ENCODE measurements at regions not wholly inside any gene's neighbourhood (a gene's known extent, or its start where the extent isn't known, plus 50 kb on each side); places are given as distances from the start of the nearest gene placed in this dataset.

DNA sequence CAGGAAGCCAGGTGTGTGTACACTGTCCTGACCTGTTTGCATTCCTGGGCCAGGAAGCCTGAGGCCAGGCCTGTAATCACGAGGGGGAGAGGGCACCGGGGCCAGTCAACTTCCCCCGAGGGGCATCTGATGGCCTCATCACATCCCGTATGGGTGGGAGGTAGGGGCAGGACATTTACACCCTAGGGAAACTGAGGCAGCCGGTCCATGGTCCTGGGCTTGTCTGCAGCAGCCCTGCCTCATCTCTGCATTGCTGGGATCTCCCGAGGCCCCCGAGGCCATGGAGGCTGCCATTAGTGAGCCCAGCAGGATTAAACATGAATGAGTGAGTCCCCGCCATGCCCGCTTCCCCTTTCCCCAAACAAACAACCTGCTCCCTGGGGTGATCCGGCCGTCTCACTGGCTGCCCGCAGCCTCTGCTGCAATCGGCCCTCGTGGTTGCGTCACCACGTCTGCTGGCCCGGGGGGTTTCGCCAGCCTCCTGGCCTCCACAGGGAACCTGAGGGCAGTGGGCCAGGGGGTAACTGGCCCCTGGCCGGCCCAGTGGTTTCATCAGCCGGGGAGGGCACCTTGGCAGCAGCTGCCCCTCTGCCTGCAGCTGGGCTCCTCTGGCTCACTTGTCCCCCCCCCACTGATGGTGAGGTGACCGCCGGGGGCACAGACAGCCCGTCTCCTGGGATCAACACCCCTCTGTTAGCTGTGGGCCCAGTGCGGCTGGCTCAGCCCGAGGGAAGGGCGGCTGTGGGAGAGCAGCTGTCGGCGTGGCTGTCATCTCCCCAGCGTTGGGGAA is 88.3 kb upstream of the GSE1 start (continued):
- no peak; the same call in 1 of the 2 replicates for TF ChIP-seq NRL (CRISPR knock-in tag; IDR thresholded peaks at IDR 0.05; ENCODE audit: borderline replicate concordance)
- TF ChIP-seq ZNF343 (CRISPR knock-in tag; IDR thresholded peaks at IDR 0.05), result no peak
- TF ChIP-seq BRCA1 (CRISPR knock-in tag; IDR thresholded peaks at IDR 0.05), result no peak; the same call in 1 of the 2 replicates
- TF ChIP-seq THAP11 (CRISPR knock-in tag; IDR thresholded peaks at IDR 0.05), result peak; percentile 84
- TF ChIP-seq, protein P1, sequence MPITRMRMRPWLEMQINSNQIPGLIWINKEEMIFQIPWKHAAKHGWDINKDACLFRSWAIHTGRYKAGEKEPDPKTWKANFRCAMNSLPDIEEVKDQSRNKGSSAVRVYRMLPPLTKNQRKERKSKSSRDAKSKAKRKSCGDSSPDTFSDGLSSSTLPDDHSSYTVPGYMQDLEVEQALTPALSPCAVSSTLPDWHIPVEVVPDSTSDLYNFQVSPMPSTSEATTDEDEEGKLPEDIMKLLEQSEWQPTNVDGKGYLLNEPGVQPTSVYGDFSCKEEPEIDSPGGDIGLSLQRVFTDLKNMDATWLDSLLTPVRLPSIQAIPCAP (CRISPR knock-in tag; IDR thresholded peaks at IDR 0.05; ENCODE audit: low read depth), result no peak; the same call in none of the 2 replicates
- no peak for TF ChIP-seq DNMT1 (CRISPR knock-in tag; IDR thresholded peaks at IDR 0.05)
- TF ChIP-seq, protein P2, sequence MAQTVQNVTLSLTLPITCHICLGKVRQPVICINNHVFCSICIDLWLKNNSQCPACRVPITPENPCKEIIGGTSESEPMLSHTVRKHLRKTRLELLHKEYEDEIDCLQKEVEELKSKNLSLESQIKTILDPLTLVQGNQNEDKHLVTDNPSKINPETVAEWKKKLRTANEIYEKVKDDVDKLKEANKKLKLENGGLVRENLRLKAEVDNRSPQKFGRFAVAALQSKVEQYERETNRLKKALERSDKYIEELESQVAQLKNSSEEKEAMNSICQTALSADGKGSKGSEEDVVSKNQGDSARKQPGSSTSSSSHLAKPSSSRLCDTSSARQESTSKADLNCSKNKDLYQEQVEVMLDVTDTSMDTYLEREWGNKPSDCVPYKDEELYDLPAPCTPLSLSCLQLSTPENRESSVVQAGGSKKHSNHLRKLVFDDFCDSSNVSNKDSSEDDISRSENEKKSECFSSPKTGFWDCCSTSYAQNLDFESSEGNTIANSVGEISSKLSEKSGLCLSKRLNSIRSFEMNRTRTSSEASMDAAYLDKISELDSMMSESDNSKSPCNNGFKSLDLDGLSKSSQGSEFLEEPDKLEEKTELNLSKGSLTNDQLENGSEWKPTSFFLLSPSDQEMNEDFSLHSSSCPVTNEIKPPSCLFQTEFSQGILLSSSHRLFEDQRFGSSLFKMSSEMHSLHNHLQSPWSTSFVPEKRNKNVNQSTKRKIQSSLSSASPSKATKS (CRISPR knock-in tag; IDR thresholded peaks at IDR 0.05), result 0 out of 2 replicates have a peak, but pooled peaks have one; percentile 85
- peak; percentile 60; the same call in 1 of the 2 replicates for TF ChIP-seq ATAD3A (CRISPR knock-in tag; IDR thresholded peaks at IDR 0.05)
- no peak for TF ChIP-seq ZNF839 (CRISPR knock-in tag; IDR thresholded peaks at IDR 0.05; ENCODE audit: borderline replicate concordance)
- no peak for TF ChIP-seq MTA3 (CRISPR knock-in tag; IDR thresholded peaks at IDR 0.05)
- TF ChIP-seq, protein P3, sequence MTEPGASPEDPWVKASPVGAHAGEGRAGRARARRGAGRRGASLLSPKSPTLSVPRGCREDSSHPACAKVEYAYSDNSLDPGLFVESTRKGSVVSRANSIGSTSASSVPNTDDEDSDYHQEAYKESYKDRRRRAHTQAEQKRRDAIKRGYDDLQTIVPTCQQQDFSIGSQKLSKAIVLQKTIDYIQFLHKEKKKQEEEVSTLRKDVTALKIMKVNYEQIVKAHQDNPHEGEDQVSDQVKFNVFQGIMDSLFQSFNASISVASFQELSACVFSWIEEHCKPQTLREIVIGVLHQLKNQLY (CRISPR knock-in tag; IDR thresholded peaks at IDR 0.05), result peak; percentile 96
- 0 out of 2 replicates have a peak, but pooled peaks have one; percentile 2 for TF ChIP-seq ZSCAN20 (CRISPR knock-in tag; IDR thresholded peaks at IDR 0.05; ENCODE audit: borderline replicate concordance)
- no peak for TF ChIP-seq ZKSCAN1 (IDR thresholded peaks at IDR 0.05; ENCODE audit: low read length)
- peak; percentile 83; the same call in 1 of the 2 replicates for TF ChIP-seq ZSCAN9 (CRISPR knock-in tag; IDR thresholded peaks at IDR 0.05; ENCODE audit: borderline replicate concordance)
- TF ChIP-seq SRY (CRISPR knock-in tag; IDR thresholded peaks at IDR 0.05), result peak; percentile 88
- no peak for TF ChIP-seq U2AF1 (optimal IDR thresholded peaks at IDR 0.05; ENCODE audit: low read depth, low read length)
- peak; percentile 49; the same call in 1 of the 2 replicates for TF ChIP-seq CBFB (CRISPR knock-in tag; IDR thresholded peaks at IDR 0.05)
- TF ChIP-seq, protein P4, sequence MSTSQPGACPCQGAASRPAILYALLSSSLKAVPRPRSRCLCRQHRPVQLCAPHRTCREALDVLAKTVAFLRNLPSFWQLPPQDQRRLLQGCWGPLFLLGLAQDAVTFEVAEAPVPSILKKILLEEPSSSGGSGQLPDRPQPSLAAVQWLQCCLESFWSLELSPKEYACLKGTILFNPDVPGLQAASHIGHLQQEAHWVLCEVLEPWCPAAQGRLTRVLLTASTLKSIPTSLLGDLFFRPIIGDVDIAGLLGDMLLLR (CRISPR knock-in tag; IDR thresholded peaks at IDR 0.05), result no peak; the same call in none of the 2 replicates
- no peak for TF ChIP-seq IKZF4 (CRISPR knock-in tag; IDR thresholded peaks at IDR 0.05; ENCODE audit: borderline replicate concordance, low read depth, not compliant biosample characterization)
- TF ChIP-seq ZFP37 (CRISPR knock-in tag; IDR thresholded peaks at IDR 0.05; ENCODE audit: borderline replicate concordance), result peak; percentile 71; the same call in 1 of the 2 replicates
- no peak for TF ChIP-seq ZNF720 (CRISPR knock-in tag; IDR thresholded peaks at IDR 0.05)
- peak; percentile 47 for TF ChIP-seq HNRNPK (IDR thresholded peaks at IDR 0.05; ENCODE audit: low read depth, low read length, poor library complexity, severe bottlenecking)
- TF ChIP-seq CHD4 (IDR thresholded peaks at IDR 0.05; ENCODE audit: borderline replicate concordance, low read length), result no peak; the same call in 1 of the 2 replicates
- peak; percentile 75 for TF ChIP-seq TOPORS (CRISPR knock-in tag; IDR thresholded peaks at IDR 0.05)
- peak; percentile 98 for TF ChIP-seq TBX2 (CRISPR knock-in tag; IDR thresholded peaks at IDR 0.05; ENCODE audit: borderline replicate concordance)
